ENCODE measurements at regions not wholly inside any gene's neighbourhood (a gene's known extent, or its start where the extent isn't known, plus 50 kb on each side); places are given as distances from the start of the nearest gene placed in this dataset.

DNA sequence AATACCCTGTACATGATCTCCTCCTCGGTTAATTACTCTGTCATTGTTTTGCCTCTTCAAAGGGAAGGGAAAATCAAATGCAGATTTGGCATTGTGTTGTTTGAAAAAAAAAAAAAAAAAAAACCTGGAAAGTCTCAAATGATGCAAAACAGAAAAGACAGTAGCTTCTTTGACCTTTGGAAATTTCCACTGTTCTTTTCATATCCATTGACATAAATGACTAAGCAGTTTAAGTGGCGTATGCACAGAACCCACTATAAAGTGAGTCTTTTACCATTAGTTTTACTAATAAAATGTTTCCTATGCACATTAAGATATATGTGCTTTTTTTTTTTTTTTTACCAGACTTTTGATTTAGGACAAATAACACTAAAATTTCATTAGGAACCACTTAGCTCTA is 704.3 kb downstream of the TFAP2A start:
- H3K14ac ChIP-seq (ENCODE audit: insufficient read depth, low read length), result no peak overlapping the region
- no peak overlapping the region for H3K18ac ChIP-seq (ENCODE audit: insufficient read length, low read depth, low read length)
- H3K4me2 ChIP-seq (ENCODE audit: insufficient read depth, insufficient read length, low read length), result no peak overlapping the region
- no peak overlapping the region for H2AFZ ChIP-seq (ENCODE audit: low read length)
- H3K27me3 ChIP-seq (ENCODE audit: insufficient read depth, low read length), result no peaks in the 10 kb centered on the region
- no peak overlapping the region for H4K5ac ChIP-seq (ENCODE audit: insufficient read length, low read depth, low read length)
- H3K4me1 Mint-ChIP-seq, result peaks cover 13 to 18% of the 10 kb centered on the region in 2 experiments
- H2BK20ac ChIP-seq (ENCODE audit: low read depth, low read length, poor library complexity, severe bottlenecking), result no peak overlapping the region
- no peak for TF ChIP-seq CTCF (conservative IDR thresholded peaks at IDR 0.05)
- H3K27ac ChIP-seq (ENCODE audit: insufficient read length, low read depth, low read length), result no peak overlapping the region
- H3K56ac ChIP-seq (ENCODE audit: insufficient read length, low read depth, low read length), result no peak overlapping the region
- no peak overlapping the region for H2BK12ac ChIP-seq (ENCODE audit: insufficient read length, low read depth, low read length)
- H4K91ac ChIP-seq (ENCODE audit: insufficient read length, low read depth, low read length), result no peak overlapping the region
- no peaks in the 10 kb centered on the region for H3K9me3 Mint-ChIP-seq
- no peaks in the 10 kb centered on the region for H3K9me3 ChIP-seq (ENCODE audit: control insufficient read depth, low read depth, low read length)
- H3K36me3 Mint-ChIP-seq (ENCODE audit: insufficient read depth in 1 of 3, low read depth in 3 of 3), result no peaks in the 10 kb centered on the region; a peak in 1 of 7 replicates
- H3K27me3 Mint-ChIP-seq (ENCODE audit: low read depth), result no peaks in the 10 kb centered on the region
- H4K20me1 ChIP-seq (ENCODE audit: control insufficient read depth, insufficient read depth, insufficient read length), result no peaks in the 10 kb centered on the region
- peaks cover 7% of the 10 kb centered on the region for H3K4me1 ChIP-seq (ENCODE audit: insufficient read depth, low read length)
- H4K8ac ChIP-seq (replicated peaks; ENCODE audit: insufficient read length, low read depth, low read length), result no peak overlapping the region
- no peak overlapping the region for H3K4ac ChIP-seq (ENCODE audit: low read depth, low read length)
- H3K4me3 Mint-ChIP-seq, result no peak overlapping the region
- H3K79me2 ChIP-seq (ENCODE audit: insufficient read depth, low read length), result no peaks in the 10 kb centered on the region
- H3K23ac ChIP-seq (ENCODE audit: insufficient read length, low read depth, low read length), result no peak overlapping the region
- H2AK5ac ChIP-seq (ENCODE audit: insufficient read length, low read length), result no peak overlapping the region
- H3K27ac Mint-ChIP-seq, result peak overlapping the region in 1 of 3 experiments; percentile 36; a peak in 2 of 7 replicates
- H3K79me1 ChIP-seq (ENCODE audit: insufficient read depth, low read depth, low read length, poor library complexity, severe bottlenecking), result no peaks in the 10 kb centered on the region
- no CpG with 5 or more reads among the region's 2 CpGs for WGBS (ENCODE audit: extremely low coverage, insufficient read length, low lambda C conversion rate)
- no peak overlapping the region for H3T11ph ChIP-seq (ENCODE audit: low read length)
- no peak overlapping the region for H2BK15ac ChIP-seq (ENCODE audit: low read depth, low read length)
- H2BK5ac ChIP-seq (ENCODE audit: insufficient read length, low read length), result no peak overlapping the region
- H2BK120ac ChIP-seq (ENCODE audit: low read depth, low read length, poor library complexity, severe bottlenecking), result no peak overlapping the region
- DNase-seq, result no peak
- H3K9ac ChIP-seq (ENCODE audit: extremely low read depth, insufficient read length, low read length), result no peak overlapping the region
- H3K23me2 ChIP-seq (ENCODE audit: insufficient read length, low read depth, low read length, poor library complexity, severe bottlenecking), result no peaks in the 10 kb centered on the region

All from H9 (cell line).